Activated CD4-positive, alpha-beta T cell treated with anti-CD3 and anti-CD28 coated beads, Interleukin-2, Interleukin-6, amounts not matched to agents 100 ng/mL and 50 ng/mL, durations not matched to agents 16 hours and 8 hours (primary cell): ENCODE measurements at regions not wholly inside any gene's neighbourhood (a gene's known extent, or its start where the extent isn't known, plus 50 kb on each side); places are given as distances from the start of the nearest gene placed in this dataset.
"Not testable (repeated sequence)": the region's sequence is repeated elsewhere in the genome, so short reads cannot be mapped to it uniquely, and the experiment has no call there.

Experiments used
- DNase-seq: peaks from one replicate; pipeline ENCODE4 v3.0.0-alpha.2; 2020

GRCh38 chr2:877747-878146, 72.9 kb upstream of the SNTG2 start:
- DNase-seq, result no peak

- DNase-seq, result no peak
Measured at GRCh38 chr2:875687-876615, 74.7 kb upstream of the SNTG2 start.

- no peak for DNase-seq
Measured at GRCh38 chr2:873651-874580, 76.7 kb upstream of the SNTG2 start.

GRCh38 chr2:873027-873426, 77.6 kb upstream of the SNTG2 start:
- DNase-seq, result no peak

GRCh38 chr2:871926-872680, 78.5 kb upstream of the SNTG2 start:
- DNase-seq, result no peak

- DNase-seq, result no peak
Measured at GRCh38 chr2:871175-871727, 79.4 kb upstream of the SNTG2 start.

GRCh38 chr2:870426-870825, 80.2 kb upstream of the SNTG2 start:
- DNase-seq, result no peak

- DNase-seq, result no peak
Measured at GRCh38 chr2:869894-870293, 80.8 kb upstream of the SNTG2 start.

GRCh38 chr2:869357-869871, 81.2 kb upstream of the SNTG2 start:
- DNase-seq, result no peak

- not testable (repeated sequence) for DNase-seq
Measured at GRCh38 chr2:868857-869256, 81.8 kb upstream of the SNTG2 start.

- no peak for DNase-seq
Measured at GRCh38 chr2:867296-867695, 83.4 kb upstream of the SNTG2 start.

GRCh38 chr2:866887-867286, 83.8 kb upstream of the SNTG2 start:
- DNase-seq, result no peak

GRCh38 chr2:866009-866680, 84.5 kb upstream of the SNTG2 start:
- DNase-seq, result no peak

GRCh38 chr2:864501-865106, 86.0 kb upstream of the SNTG2 start:
- no peak for DNase-seq

GRCh38 chr2:863732-864450, 86.8 kb upstream of the SNTG2 start:
- no peak for DNase-seq

- no peak for DNase-seq
Measured at GRCh38 chr2:862731-863466, 87.8 kb upstream of the SNTG2 start.

- DNase-seq, result no peak
Measured at GRCh38 chr2:862355-862687, 88.3 kb upstream of the SNTG2 start.

GRCh38 chr2:861655-862354, 88.8 kb upstream of the SNTG2 start:
- no peak for DNase-seq

- DNase-seq, result no peak
Measured at GRCh38 chr2:860259-860855, 90.3 kb upstream of the SNTG2 start.
